Osteoblast (primary cell): ENCODE measurements at regions not wholly inside any gene's neighbourhood (a gene's known extent, or its start where the extent isn't known, plus 50 kb on each side); places are given as distances from the start of the nearest gene placed in this dataset.

Experiments
- DNase-seq: peaks from one replicate; pipeline ENCODE4 v3.0.0; 2011; ENCODE audit warnings: low spot score, mixed read lengths; ENCODE audit not compliant: insufficient read length; ENCODE audit errors: missing footprints
- H2AFZ ChIP-seq: 2 replicates; pipeline ENCODE4 v1.6.0; 2011; ENCODE audit warnings: mild to moderate bottlenecking, low read length
- H3K27ac ChIP-seq: 2 replicates; pipeline ENCODE4 v1.5.1; 2011; ENCODE audit warnings: mild to moderate bottlenecking, low read depth, low read length, moderate library complexity
- H3K27me3 ChIP-seq: 2 replicates; pipeline ENCODE4 v1.6.0; 2012; ENCODE audit warnings: mild to moderate bottlenecking, control low read depth, inconsistent platforms, low read length, moderate library complexity; ENCODE audit not compliant: insufficient read depth
- H3K36me3 ChIP-seq: 2 replicates; pipeline ENCODE4 v1.5.1; 2011; ENCODE audit warnings: mild to moderate bottlenecking, low read length, control low read depth, moderate library complexity; ENCODE audit not compliant: insufficient read depth
- H3K4me1 ChIP-seq: 2 replicates; pipeline ENCODE4 v1.5.1; 2011; ENCODE audit warnings: mild to moderate bottlenecking, low read length, control low read depth, moderate library complexity; ENCODE audit not compliant: insufficient read depth
- H3K4me2 ChIP-seq: 2 replicates; pipeline ENCODE4 v1.6.0; 2011; ENCODE audit warnings: mild to moderate bottlenecking, low read length; ENCODE audit not compliant: insufficient read depth
- H3K4me3 ChIP-seq: fragments of 200-600 bp; sonication (generic); 3 replicates; pipeline ENCODE4 v1.5.1; 2012; ENCODE audit warnings: mild to moderate bottlenecking, low read length, inconsistent platforms; ENCODE audit not compliant: insufficient read depth
- H3K79me2 ChIP-seq: 2 replicates; pipeline ENCODE4 v1.6.0; 2012; ENCODE audit warnings: mild to moderate bottlenecking, low read length, control low read depth, inconsistent platforms; ENCODE audit not compliant: insufficient read depth
- H3K9me3 ChIP-seq: 2 replicates; pipeline ENCODE4 v1.5.1; 2011; ENCODE audit warnings: low read depth, low read length, control low read depth
- H4K20me1 ChIP-seq: 2 replicates; pipeline ENCODE4 v1.6.0; 2012; ENCODE audit warnings: mild to moderate bottlenecking, low read length, control low read depth; ENCODE audit not compliant: insufficient read depth
- TF ChIP-seq, protein P1 (sequence below): IDR thresholded peaks from 2 replicates; pipeline ENCODE4 v1.5.1; 2011; ENCODE audit warnings: mild to moderate bottlenecking, low read depth, low read length, moderate library complexity; ENCODE audit errors: extremely low read depth

DNA sequence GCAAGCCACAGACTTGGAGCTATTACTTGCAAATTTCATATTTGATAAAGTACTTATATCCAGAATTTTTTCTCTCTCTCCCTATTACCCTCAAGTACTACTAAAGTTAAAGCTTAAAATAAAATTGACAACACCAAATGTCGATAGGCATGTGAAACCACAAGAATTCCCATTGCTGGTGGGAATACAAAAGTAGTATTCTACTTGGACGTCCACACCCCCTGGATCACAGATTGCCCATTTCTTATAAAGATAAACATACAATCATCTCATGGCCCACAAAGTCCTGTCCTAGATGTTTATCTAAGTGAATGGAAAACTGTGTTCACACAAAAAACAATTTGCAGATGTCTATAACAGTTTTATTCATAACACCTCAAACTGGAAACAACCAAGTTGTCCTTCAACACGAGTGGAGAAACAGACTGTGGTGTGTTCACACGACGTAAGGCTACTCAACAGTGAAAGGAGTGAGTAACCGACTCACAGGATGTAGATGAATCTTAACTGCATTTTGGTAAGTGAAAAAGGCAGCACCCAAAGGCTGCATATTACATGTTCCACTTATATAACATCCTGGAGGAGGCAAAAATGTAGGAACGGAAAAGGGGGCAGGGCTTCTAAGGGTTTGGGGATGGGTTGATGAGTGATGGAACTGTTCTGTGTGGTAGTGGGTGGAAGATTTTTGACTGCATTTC is 297.4 kb downstream of the THBS2 start:
- Histone ChIP-seq H2AFZ (peak overlapping the region; percentile 71), H3K27me3 (no peaks in the 10 kb centered on the region), H3K4me3 (peak overlapping the region; percentile 16), H4K20me1 (no peaks in the 10 kb centered on the region), H3K4me2 (peak overlapping the region; percentile 67), H3K79me2 (no peaks in the 10 kb centered on the region), H3K27ac (peak overlapping the region; percentile 75), H3K9me3 (no peaks in the 10 kb centered on the region), H3K4me1 (peaks cover 12% of the 10 kb centered on the region), H3K36me3 (no peaks in the 10 kb centered on the region)
- peak; percentile 62 for DNase-seq
- TF ChIP-seq, protein P1, sequence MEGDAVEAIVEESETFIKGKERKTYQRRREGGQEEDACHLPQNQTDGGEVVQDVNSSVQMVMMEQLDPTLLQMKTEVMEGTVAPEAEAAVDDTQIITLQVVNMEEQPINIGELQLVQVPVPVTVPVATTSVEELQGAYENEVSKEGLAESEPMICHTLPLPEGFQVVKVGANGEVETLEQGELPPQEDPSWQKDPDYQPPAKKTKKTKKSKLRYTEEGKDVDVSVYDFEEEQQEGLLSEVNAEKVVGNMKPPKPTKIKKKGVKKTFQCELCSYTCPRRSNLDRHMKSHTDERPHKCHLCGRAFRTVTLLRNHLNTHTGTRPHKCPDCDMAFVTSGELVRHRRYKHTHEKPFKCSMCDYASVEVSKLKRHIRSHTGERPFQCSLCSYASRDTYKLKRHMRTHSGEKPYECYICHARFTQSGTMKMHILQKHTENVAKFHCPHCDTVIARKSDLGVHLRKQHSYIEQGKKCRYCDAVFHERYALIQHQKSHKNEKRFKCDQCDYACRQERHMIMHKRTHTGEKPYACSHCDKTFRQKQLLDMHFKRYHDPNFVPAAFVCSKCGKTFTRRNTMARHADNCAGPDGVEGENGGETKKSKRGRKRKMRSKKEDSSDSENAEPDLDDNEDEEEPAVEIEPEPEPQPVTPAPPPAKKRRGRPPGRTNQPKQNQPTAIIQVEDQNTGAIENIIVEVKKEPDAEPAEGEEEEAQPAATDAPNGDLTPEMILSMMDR, result no peak

DNA sequence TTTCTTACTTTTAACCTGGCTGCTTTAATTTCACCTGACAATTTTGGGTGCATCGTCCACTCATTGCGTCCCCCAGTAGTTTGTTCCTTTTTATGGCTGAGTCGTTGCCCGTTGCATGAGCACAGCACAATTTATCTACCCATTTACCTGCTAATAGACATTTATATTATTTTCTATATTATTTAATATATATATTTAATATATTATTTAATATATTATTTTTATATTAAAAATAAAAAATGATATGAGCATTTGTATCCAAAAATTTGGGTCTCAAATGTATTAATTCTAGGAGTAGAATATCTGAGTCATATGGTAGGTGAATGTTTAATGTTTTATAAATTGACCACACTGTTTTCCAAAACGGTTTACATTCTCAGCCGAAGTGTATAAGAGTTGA is 300.2 kb downstream of the THBS2 start:
- no peak for DNase-seq
- TF ChIP-seq, protein P1, result no peak
- Histone ChIP-seq H4K20me1 (no peaks in the 10 kb centered on the region), H3K27ac (no peak overlapping the region), H3K36me3 (no peaks in the 10 kb centered on the region), H3K4me2 (no peak overlapping the region), H3K4me1 (peaks cover 14% of the 10 kb centered on the region), H3K4me3 (no peak overlapping the region), H3K27me3 (peaks cover 7% of the 10 kb centered on the region), H2AFZ (no peak overlapping the region), H3K79me2 (no peaks in the 10 kb centered on the region), H3K9me3 (no peaks in the 10 kb centered on the region)

DNA sequence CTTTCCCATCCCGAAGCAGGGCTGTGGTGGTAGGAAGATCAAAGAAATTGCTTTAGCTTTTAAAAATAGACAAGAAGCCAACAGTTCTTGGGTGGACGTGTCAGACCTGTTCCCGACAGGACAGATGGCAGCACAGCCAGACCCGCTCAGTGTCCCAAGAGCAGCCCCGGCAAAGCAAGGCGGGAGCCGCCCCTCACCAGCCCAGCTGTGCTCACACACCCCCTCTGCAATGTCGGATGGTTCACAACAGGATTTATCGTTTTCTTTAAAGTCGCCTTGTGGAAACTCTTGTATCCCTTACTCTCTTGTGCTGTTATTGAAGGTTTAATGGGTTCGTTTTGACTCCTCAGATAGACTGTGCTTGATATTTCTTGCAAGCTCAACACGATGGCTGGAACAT is 302.4 kb downstream of the THBS2 start:
- Histone ChIP-seq H3K4me1 (peaks cover 8% of the 10 kb centered on the region), H2AFZ (no peak overlapping the region), H3K79me2 (no peaks in the 10 kb centered on the region), H4K20me1 (no peaks in the 10 kb centered on the region), H3K27ac (no peak overlapping the region), H3K27me3 (peaks cover 14% of the 10 kb centered on the region), H3K4me2 (peak overlapping the region; percentile 33), H3K36me3 (no peaks in the 10 kb centered on the region), H3K9me3 (no peaks in the 10 kb centered on the region), H3K4me3 (no peak overlapping the region)
- TF ChIP-seq, protein P1, result no peak
- DNase-seq, result no peak

DNA sequence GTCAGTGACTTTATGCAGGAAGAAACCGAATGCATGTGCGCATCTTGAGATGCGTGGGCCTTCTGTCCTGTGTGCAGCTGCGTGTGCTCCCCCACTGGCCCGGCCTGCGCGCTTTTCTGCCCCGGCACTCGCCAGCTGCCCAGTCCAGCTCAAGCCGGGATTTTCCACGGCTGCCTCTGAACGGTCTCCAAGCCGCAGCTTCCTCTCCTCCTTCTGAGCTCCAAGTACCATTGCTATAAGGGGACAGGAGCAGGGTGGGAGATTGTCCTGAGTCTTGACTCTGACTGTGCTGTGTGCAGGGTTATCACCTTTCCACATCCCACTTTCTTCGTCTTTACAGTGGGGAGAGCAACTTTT is 302.8 kb downstream of the THBS2 start:
- no peaks in the 10 kb centered on the region for H3K36me3 ChIP-seq
- no peak overlapping the region for H3K4me3 ChIP-seq
- H2AFZ ChIP-seq, result no peak overlapping the region
- no peaks in the 10 kb centered on the region for H3K9me3 ChIP-seq
- H3K27me3 ChIP-seq, result peaks cover 14% of the 10 kb centered on the region
- no peak overlapping the region for H3K27ac ChIP-seq
- no peaks in the 10 kb centered on the region for H4K20me1 ChIP-seq
- TF ChIP-seq, protein P1, result no peak
- no peak for DNase-seq
- H3K4me2 ChIP-seq, result peak overlapping the region; percentile 33
- H3K4me1 ChIP-seq, result peaks cover 4% of the 10 kb centered on the region
- H3K79me2 ChIP-seq, result no peaks in the 10 kb centered on the region
